IMR-90 (cell line): ENCODE measurements at regions not wholly inside any gene's neighbourhood (a gene's known extent, or its start where the extent isn't known, plus 50 kb on each side); places are given as distances from the start of the nearest gene placed in this dataset.

Experiments
- ATAC-seq: fragments of 200-7000 bp; cut with Tn5 transposase; 2 replicates; pipeline ENCODE4 v1.9.1; 2020; ENCODE audit warnings: low read depth, mild to moderate bottlenecking, moderate library complexity
- BruUV-seq: library from RNA; stranded (reverse); fragments of 400-500 nt; replicated peaks from 2 replicates; lab custom pipeline; 2021; lab: Mats Ljungman, UMichigan
- CTCF ChIA-PET: fragments of 300-600 bp; formaldehyde crosslinking; extraction: SDS; loops from one replicate; lab custom pipeline; 2021; ENCODE audit warnings: antibody characterized with exemption; lab: Yijun Ruan, JAX
- POLR2A ChIA-PET: fragments of 300-600 bp; sonication (Branson Sonifier 250); formaldehyde crosslinking; loops from one replicate; lab custom pipeline; 2022; ENCODE audit warnings: antibody characterized with exemption; ENCODE audit not compliant: unreplicated experiment; lab: Charles Lee
- DNase-seq: peaks from one replicate; pipeline ENCODE4 v3.0.0; 2013
- H2AFZ ChIP-seq: replicated peaks from 2 replicates; pipeline ENCODE3; 2013; ENCODE audit warnings: low read length, mild to moderate bottlenecking; ENCODE audit not compliant: poor library complexity
- H2AK5ac ChIP-seq: 2 replicates; pipeline ENCODE4 v1.6.1; 2013; ENCODE audit warnings: low read depth, low read length, inconsistent platforms
- H2AK9ac ChIP-seq: replicated peaks from 2 replicates; pipeline ENCODE3; 2013; ENCODE audit warnings: mild to moderate bottlenecking, low read depth, low read length, moderate library complexity; ENCODE audit not compliant: poor library complexity
- H2BK120ac ChIP-seq: 2 replicates; pipeline ENCODE4 v1.6.1; 2013; ENCODE audit warnings: low read depth, low read length, inconsistent platforms
- H2BK15ac ChIP-seq: 3 replicates; pipeline ENCODE4 v1.6.1; 2013; ENCODE audit warnings: low read depth, low read length, inconsistent platforms
- H2BK20ac ChIP-seq: 2 replicates; pipeline ENCODE4 v1.6.1; 2013; ENCODE audit warnings: low read depth, mild to moderate bottlenecking, inconsistent platforms, low read length, moderate library complexity
- H2BK5ac ChIP-seq: 2 replicates; pipeline ENCODE4 v1.6.1; 2013; ENCODE audit warnings: mild to moderate bottlenecking, low read depth, low read length, inconsistent platforms; ENCODE audit not compliant: poor library complexity, severe bottlenecking
- H3K14ac ChIP-seq: replicated peaks from 2 replicates; pipeline ENCODE4 v1.6.1; 2013; ENCODE audit warnings: low read depth, low read length, inconsistent platforms
- H3K18ac ChIP-seq: 2 replicates; pipeline ENCODE4 v1.6.1; 2013; ENCODE audit warnings: low read depth, low read length, control low read depth
- H3K23ac ChIP-seq: 2 replicates; pipeline ENCODE4 v1.6.1; 2013; ENCODE audit warnings: low read depth, low read length, inconsistent platforms
- H3K27ac ChIP-seq: 2 replicates; pipeline ENCODE4 v1.5.1; 2013; ENCODE audit warnings: mild to moderate bottlenecking, control low read depth, low read length; ENCODE audit not compliant: insufficient read depth
- H3K27me3 ChIP-seq: 2 replicates; pipeline ENCODE4 v1.6.1; 2013; ENCODE audit warnings: low read length; ENCODE audit not compliant: control insufficient read depth, insufficient read depth
- H3K36me3 ChIP-seq: 2 replicates; pipeline ENCODE4 v1.6.1; 2013; ENCODE audit warnings: low read length, mixed read lengths; ENCODE audit not compliant: control insufficient read depth, insufficient read depth
- H3K4ac ChIP-seq: 2 replicates; pipeline ENCODE4 v1.6.1; 2013; ENCODE audit warnings: low read depth, low read length, inconsistent platforms
- H3K4me1 ChIP-seq: 2 replicates; pipeline ENCODE4 v1.6.1; 2013; ENCODE audit warnings: low read length, mixed read lengths; ENCODE audit not compliant: control insufficient read depth, insufficient read depth
- H3K4me2 ChIP-seq: 2 replicates; pipeline ENCODE4 v1.6.1; 2013; ENCODE audit warnings: low read depth, mild to moderate bottlenecking, control low read depth, low read length, moderate library complexity
- H3K4me3 ChIP-seq: 2 replicates; pipeline ENCODE4 v1.5.1; 2013; ENCODE audit warnings: low read depth, mild to moderate bottlenecking, control low read depth, low read length, moderate library complexity; ENCODE audit not compliant: insufficient read depth
- H3K56ac ChIP-seq: 2 replicates; pipeline ENCODE4 v1.6.1; 2013; ENCODE audit warnings: low read length, inconsistent platforms; ENCODE audit not compliant: insufficient read depth; ENCODE audit errors: extremely low read depth
- H3K79me1 ChIP-seq, 2 experiments: 2 replicates each; pipeline ENCODE4 v1.6.1; 2013; ENCODE audit warnings: low read length in 2 of 2, inconsistent platforms in 1 of 2, low read depth in 1 of 2
- H3K9ac ChIP-seq: 2 replicates; pipeline ENCODE4 v1.6.1; 2013; ENCODE audit warnings: low read depth, low read length, control low read depth
- H3K9me1 ChIP-seq: 2 replicates; pipeline ENCODE4 v1.6.1; 2013; ENCODE audit warnings: low read length, inconsistent platforms; ENCODE audit not compliant: insufficient read depth
- H3K9me3 ChIP-seq: 2 replicates; pipeline ENCODE4 v1.6.1; 2013; ENCODE audit warnings: low read length; ENCODE audit not compliant: control insufficient read depth, insufficient read depth
- H4K20me1 ChIP-seq: 2 replicates; pipeline ENCODE4 v1.6.1; 2013; ENCODE audit warnings: low read length, inconsistent platforms; ENCODE audit not compliant: insufficient read depth
- H4K5ac ChIP-seq: 2 replicates; pipeline ENCODE4 v1.6.1; 2013; ENCODE audit warnings: mild to moderate bottlenecking, low read depth, low read length, control low read depth
- H4K8ac ChIP-seq, 2 experiments: 2 replicates each; pipeline ENCODE4 v1.6.1; 2013; ENCODE audit warnings: low read depth in 2 of 2, low read length in 2 of 2, control low read depth in 1 of 2, inconsistent platforms in 1 of 2
- H4K91ac ChIP-seq: 2 replicates; pipeline ENCODE4 v1.6.1; 2013; ENCODE audit warnings: low read depth, low read length, inconsistent platforms; ENCODE audit not compliant: insufficient read depth
- MAFK ChIP-seq: IDR thresholded peaks from 2 replicates; pipeline ENCODE4 v1.6.1; 2012; ENCODE audit warnings: low read depth, low read length, improper control_type of control experiment
- SMC3 ChIP-seq: fragments of 150-350 bp; IDR thresholded peaks from 2 replicates; pipeline ENCODE4 v1.6.1; 2016; ENCODE audit warnings: low read depth, mild to moderate bottlenecking, antibody characterized with exemption, low read length, moderate library complexity
- WGBS, 2 experiments: methylation state at CpG; one replicate each; pipeline versions ENCODE4 v1.1.5 to v1.1.7; 2013; ENCODE audit warnings: missing lambda C conversion rate in 2 of 2; ENCODE audit not compliant: insufficient read length in 1 of 2; ENCODE audit errors: extremely low coverage in 2 of 2; 5-methylcytosine and 5-hydroxymethylcytosine counted together
- dilution Hi-C: fragments of 300-500 bp; cut with HindIII; formaldehyde crosslinking; loops from one replicate; pipeline ENCODE4 v1.14.3; 2018; ENCODE audit warnings: low sequenced_read_pairs; ENCODE audit not compliant: unreplicated experiment
- in situ Hi-C: fragments of 300-500 bp; cut with MboI; formaldehyde crosslinking; loops from 3 replicates; pipeline ENCODE4 v1.14.3; 2019; ENCODE audit warnings: low sequenced_read_pairs, inconsistent platforms, mixed read lengths
- intact Hi-C: fragments of 100-400 bp; cut with micrococcal nuclease; formaldehyde crosslinking; loops from 2 replicates; pipeline ENCODE4 v1.10.0; 2022
- TF ChIP-seq, protein P1 (sequence below): conservative IDR thresholded peaks from 2 replicates; pipeline ENCODE4 v1.5.1; 2012; ENCODE audit warnings: mild to moderate bottlenecking, low read depth, low read length, improper control_type of control experiment

- H3K27me3 ChIP-seq: no peaks in the 10 kb centered on the region
- no peak overlapping the region for H3K4me2 ChIP-seq
- no peaks in the 10 kb centered on the region for H3K4me1 ChIP-seq
- no peak overlapping the region for H3K4me3 ChIP-seq
- H3K27ac ChIP-seq: no peak overlapping the region
- no peak overlapping the region for H3K56ac ChIP-seq
- no peak overlapping the region for H2BK20ac ChIP-seq
- no peaks in the 10 kb centered on the region for H3K79me1 ChIP-seq
- H2BK5ac ChIP-seq: no peak overlapping the region
- intact Hi-C loops: no loop called here
- H3K4ac ChIP-seq: no peak overlapping the region
- DNase-seq (no peak), ATAC-seq (no peak)
- H4K20me1 ChIP-seq: no peaks in the 10 kb centered on the region
- POLR2A ChIA-PET: no interaction called here
- H3K9me3 ChIP-seq: peaks cover 48% of the 10 kb centered on the region
- no peak overlapping the region for H3K18ac ChIP-seq
- H4K91ac ChIP-seq: no peak overlapping the region
- no peaks in the 10 kb centered on the region for H3K36me3 ChIP-seq
- H3K9ac ChIP-seq: no peak overlapping the region
- H3K9me1 ChIP-seq: no peaks in the 10 kb centered on the region
- H2BK120ac ChIP-seq: no peak overlapping the region
- H2AFZ ChIP-seq: no peak overlapping the region
- in situ Hi-C loops: no loop called here
- dilution Hi-C loops: no loop called here
- BruUV-seq: no TSS peak
- H3K23ac ChIP-seq: no peak overlapping the region
- TF ChIP-seq SMC3 (no peak), MAFK (no peak)
- TF ChIP-seq, protein P1, sequence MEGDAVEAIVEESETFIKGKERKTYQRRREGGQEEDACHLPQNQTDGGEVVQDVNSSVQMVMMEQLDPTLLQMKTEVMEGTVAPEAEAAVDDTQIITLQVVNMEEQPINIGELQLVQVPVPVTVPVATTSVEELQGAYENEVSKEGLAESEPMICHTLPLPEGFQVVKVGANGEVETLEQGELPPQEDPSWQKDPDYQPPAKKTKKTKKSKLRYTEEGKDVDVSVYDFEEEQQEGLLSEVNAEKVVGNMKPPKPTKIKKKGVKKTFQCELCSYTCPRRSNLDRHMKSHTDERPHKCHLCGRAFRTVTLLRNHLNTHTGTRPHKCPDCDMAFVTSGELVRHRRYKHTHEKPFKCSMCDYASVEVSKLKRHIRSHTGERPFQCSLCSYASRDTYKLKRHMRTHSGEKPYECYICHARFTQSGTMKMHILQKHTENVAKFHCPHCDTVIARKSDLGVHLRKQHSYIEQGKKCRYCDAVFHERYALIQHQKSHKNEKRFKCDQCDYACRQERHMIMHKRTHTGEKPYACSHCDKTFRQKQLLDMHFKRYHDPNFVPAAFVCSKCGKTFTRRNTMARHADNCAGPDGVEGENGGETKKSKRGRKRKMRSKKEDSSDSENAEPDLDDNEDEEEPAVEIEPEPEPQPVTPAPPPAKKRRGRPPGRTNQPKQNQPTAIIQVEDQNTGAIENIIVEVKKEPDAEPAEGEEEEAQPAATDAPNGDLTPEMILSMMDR: no peak
- H3K14ac ChIP-seq: no peak overlapping the region
- H2AK9ac ChIP-seq: no peak overlapping the region
- CTCF ChIA-PET: no interaction called here
- H2AK5ac ChIP-seq: no peak overlapping the region
- no peak overlapping the region for H4K8ac ChIP-seq
- 26% methylated on average over 6 of the region's 27 CpGs; no CpG with 5 or more reads in 1 of the 2 experiments for WGBS, 2 experiments
- H2BK15ac ChIP-seq: no peak overlapping the region
- H4K5ac ChIP-seq: no peak overlapping the region
These were observed 583.9 kb downstream of the ALG10 start for GRCh38 chr12:34605955-34606748.
